ENCODE measurements at regions not wholly inside any gene's neighbourhood (a gene's known extent, or its start where the extent isn't known, plus 50 kb on each side); places are given as distances from the start of the nearest gene placed in this dataset.

GRCh38 chr13:24075137-24075975 is 85.2 kb upstream of the SPATA13 start:
- Histone ChIP-seq H3K4me3 (ENCODE audit: insufficient read depth, low read depth, low read length, poor library complexity, severe bottlenecking) (no peak overlapping the region), H3K36me3 (ENCODE audit: control insufficient read depth, insufficient read depth, low read length) (no peaks in the 10 kb centered on the region), H3K9me3 (ENCODE audit: control insufficient read depth, low read length) (no peaks in the 10 kb centered on the region), H3K27ac (ENCODE audit: insufficient read depth, low read length, poor library complexity, severe bottlenecking) (no peak overlapping the region), H3K27me3 (replicated peaks; ENCODE audit: control insufficient read depth, insufficient read depth, low read length, poor library complexity, severe bottlenecking) (no peaks in the 10 kb centered on the region), H3K4me1 (ENCODE audit: control insufficient read depth, insufficient read depth, low read length, poor library complexity, severe bottlenecking) (no peaks in the 10 kb centered on the region)
- no peak for DNase-seq

- Histone ChIP-seq H3K36me3 (ENCODE audit: control insufficient read depth, insufficient read depth, low read length) (no peaks in the 10 kb centered on the region), H3K9me3 (ENCODE audit: control insufficient read depth, low read length) (no peaks in the 10 kb centered on the region), H3K27ac (ENCODE audit: insufficient read depth, low read length, poor library complexity, severe bottlenecking) (no peak overlapping the region), H3K4me1 (ENCODE audit: control insufficient read depth, insufficient read depth, low read length, poor library complexity, severe bottlenecking) (no peaks in the 10 kb centered on the region), H3K27me3 (replicated peaks; ENCODE audit: control insufficient read depth, insufficient read depth, low read length, poor library complexity, severe bottlenecking) (no peaks in the 10 kb centered on the region), H3K4me3 (ENCODE audit: insufficient read depth, low read depth, low read length, poor library complexity, severe bottlenecking) (no peak overlapping the region)
- no peak for DNase-seq
Measured at GRCh38 chr13:24076109-24076508, 84.4 kb upstream of the SPATA13 start.

- Histone ChIP-seq H3K4me1 (ENCODE audit: control insufficient read depth, insufficient read depth, low read length, poor library complexity, severe bottlenecking) (no peaks in the 10 kb centered on the region), H3K9me3 (ENCODE audit: control insufficient read depth, low read length) (no peaks in the 10 kb centered on the region), H3K27me3 (replicated peaks; ENCODE audit: control insufficient read depth, insufficient read depth, low read length, poor library complexity, severe bottlenecking) (no peaks in the 10 kb centered on the region), H3K27ac (ENCODE audit: insufficient read depth, low read length, poor library complexity, severe bottlenecking) (no peak overlapping the region), H3K4me3 (ENCODE audit: insufficient read depth, low read depth, low read length, poor library complexity, severe bottlenecking) (no peak overlapping the region), H3K36me3 (ENCODE audit: control insufficient read depth, insufficient read depth, low read length) (no peaks in the 10 kb centered on the region)
- no peak for DNase-seq
Measured at GRCh38 chr13:24076636-24077035, 83.9 kb upstream of the SPATA13 start.

- H3K4me1 ChIP-seq (ENCODE audit: control insufficient read depth, insufficient read depth, low read length, poor library complexity, severe bottlenecking) = no peaks in the 10 kb centered on the region
- no peaks in the 10 kb centered on the region for H3K36me3 ChIP-seq (ENCODE audit: control insufficient read depth, insufficient read depth, low read length)
- no peaks in the 10 kb centered on the region for H3K9me3 ChIP-seq (ENCODE audit: control insufficient read depth, low read length)
- no peaks in the 10 kb centered on the region for H3K27me3 ChIP-seq (replicated peaks; ENCODE audit: control insufficient read depth, insufficient read depth, low read length, poor library complexity, severe bottlenecking)
- H3K27ac ChIP-seq (ENCODE audit: insufficient read depth, low read length, poor library complexity, severe bottlenecking) = no peak overlapping the region
- H3K4me3 ChIP-seq (ENCODE audit: insufficient read depth, low read depth, low read length, poor library complexity, severe bottlenecking) = no peak overlapping the region
- DNase-seq = no peak
Measured at GRCh38 chr13:24080134-24080533, 80.4 kb upstream of the SPATA13 start.

- Histone ChIP-seq H3K4me3 (ENCODE audit: insufficient read depth, low read depth, low read length, poor library complexity, severe bottlenecking) (no peak overlapping the region), H3K9me3 (ENCODE audit: control insufficient read depth, low read length) (no peaks in the 10 kb centered on the region), H3K4me1 (ENCODE audit: control insufficient read depth, insufficient read depth, low read length, poor library complexity, severe bottlenecking) (no peaks in the 10 kb centered on the region), H3K27ac (ENCODE audit: insufficient read depth, low read length, poor library complexity, severe bottlenecking) (no peak overlapping the region), H3K36me3 (ENCODE audit: control insufficient read depth, insufficient read depth, low read length) (no peaks in the 10 kb centered on the region), H3K27me3 (replicated peaks; ENCODE audit: control insufficient read depth, insufficient read depth, low read length, poor library complexity, severe bottlenecking) (no peaks in the 10 kb centered on the region)
- DNase-seq = no peak
Measured at GRCh38 chr13:24081387-24081786, 79.1 kb upstream of the SPATA13 start.

GRCh38 chr13:24083141-24083540 is 77.4 kb upstream of the SPATA13 start:
- DNase-seq = no peak
- H3K4me3 ChIP-seq (ENCODE audit: insufficient read depth, low read depth, low read length, poor library complexity, severe bottlenecking) = no peak overlapping the region
- H3K27me3 ChIP-seq (replicated peaks; ENCODE audit: control insufficient read depth, insufficient read depth, low read length, poor library complexity, severe bottlenecking) = no peaks in the 10 kb centered on the region
- H3K9me3 ChIP-seq (ENCODE audit: control insufficient read depth, low read length) = no peaks in the 10 kb centered on the region
- no peaks in the 10 kb centered on the region for H3K36me3 ChIP-seq (ENCODE audit: control insufficient read depth, insufficient read depth, low read length)
- no peaks in the 10 kb centered on the region for H3K4me1 ChIP-seq (ENCODE audit: control insufficient read depth, insufficient read depth, low read length, poor library complexity, severe bottlenecking)
- no peak overlapping the region for H3K27ac ChIP-seq (ENCODE audit: insufficient read depth, low read length, poor library complexity, severe bottlenecking)

GRCh38 chr13:24083722-24084421 is 76.6 kb upstream of the SPATA13 start:
- Histone ChIP-seq H3K27ac (ENCODE audit: insufficient read depth, low read length, poor library complexity, severe bottlenecking) (no peak overlapping the region), H3K4me1 (ENCODE audit: control insufficient read depth, insufficient read depth, low read length, poor library complexity, severe bottlenecking) (no peaks in the 10 kb centered on the region), H3K27me3 (replicated peaks; ENCODE audit: control insufficient read depth, insufficient read depth, low read length, poor library complexity, severe bottlenecking) (no peaks in the 10 kb centered on the region), H3K36me3 (ENCODE audit: control insufficient read depth, insufficient read depth, low read length) (no peaks in the 10 kb centered on the region), H3K9me3 (ENCODE audit: control insufficient read depth, low read length) (no peaks in the 10 kb centered on the region), H3K4me3 (ENCODE audit: insufficient read depth, low read depth, low read length, poor library complexity, severe bottlenecking) (no peak overlapping the region)
- no peak for DNase-seq

- DNase-seq = no peak
- no peak overlapping the region for H3K4me3 ChIP-seq (ENCODE audit: insufficient read depth, low read depth, low read length, poor library complexity, severe bottlenecking)
- H3K9me3 ChIP-seq (ENCODE audit: control insufficient read depth, low read length) = no peaks in the 10 kb centered on the region
- H3K36me3 ChIP-seq (ENCODE audit: control insufficient read depth, insufficient read depth, low read length) = no peaks in the 10 kb centered on the region
- H3K27ac ChIP-seq (ENCODE audit: insufficient read depth, low read length, poor library complexity, severe bottlenecking) = no peak overlapping the region
- H3K27me3 ChIP-seq (replicated peaks; ENCODE audit: control insufficient read depth, insufficient read depth, low read length, poor library complexity, severe bottlenecking) = no peaks in the 10 kb centered on the region
- H3K4me1 ChIP-seq (ENCODE audit: control insufficient read depth, insufficient read depth, low read length, poor library complexity, severe bottlenecking) = no peaks in the 10 kb centered on the region
Measured at GRCh38 chr13:24085662-24086061, 74.9 kb upstream of the SPATA13 start.

- Histone ChIP-seq H3K27me3 (replicated peaks; ENCODE audit: control insufficient read depth, insufficient read depth, low read length, poor library complexity, severe bottlenecking) (no peaks in the 10 kb centered on the region), H3K36me3 (ENCODE audit: control insufficient read depth, insufficient read depth, low read length) (no peaks in the 10 kb centered on the region), H3K4me3 (ENCODE audit: insufficient read depth, low read depth, low read length, poor library complexity, severe bottlenecking) (no peak overlapping the region), H3K9me3 (ENCODE audit: control insufficient read depth, low read length) (no peaks in the 10 kb centered on the region), H3K27ac (ENCODE audit: insufficient read depth, low read length, poor library complexity, severe bottlenecking) (no peak overlapping the region), H3K4me1 (ENCODE audit: control insufficient read depth, insufficient read depth, low read length, poor library complexity, severe bottlenecking) (no peaks in the 10 kb centered on the region)
- DNase-seq = no peak
Measured at GRCh38 chr13:24086642-24087041, 73.9 kb upstream of the SPATA13 start.

GRCh38 chr13:24087605-24088225 is 72.8 kb upstream of the SPATA13 start:
- H3K9me3 ChIP-seq (ENCODE audit: control insufficient read depth, low read length) = no peaks in the 10 kb centered on the region
- no peak overlapping the region for H3K27ac ChIP-seq (ENCODE audit: insufficient read depth, low read length, poor library complexity, severe bottlenecking)
- H3K4me1 ChIP-seq (ENCODE audit: control insufficient read depth, insufficient read depth, low read length, poor library complexity, severe bottlenecking) = no peaks in the 10 kb centered on the region
- no peaks in the 10 kb centered on the region for H3K27me3 ChIP-seq (replicated peaks; ENCODE audit: control insufficient read depth, insufficient read depth, low read length, poor library complexity, severe bottlenecking)
- DNase-seq = no peak
- H3K36me3 ChIP-seq (ENCODE audit: control insufficient read depth, insufficient read depth, low read length) = no peaks in the 10 kb centered on the region
- no peak overlapping the region for H3K4me3 ChIP-seq (ENCODE audit: insufficient read depth, low read depth, low read length, poor library complexity, severe bottlenecking)
